Thyroid gland (tissue), 4 donors: ENCODE measurements at regions not wholly inside any gene's neighbourhood (a gene's known extent, or its start where the extent isn't known, plus 50 kb on each side); places are given as distances from the start of the nearest gene placed in this dataset.

Experiments used
- DNase-seq, 2 donors: peaks; one replicate each; pipeline ENCODE4 v3.0.0-alpha.2; 2019
- H3K27ac ChIP-seq, 3 donors: fragments of 200-600 bp; sonication (generic); 1 replicate in 2 of 3; 2 replicates in 1 of 3; pipeline ENCODE4 v1.5.1; 2016 to 2019; ENCODE audit warnings: mild to moderate bottlenecking in 1 of 3, moderate library complexity in 1 of 3
- H3K27me3 ChIP-seq: fragments of 200-600 bp; sonication (generic); one replicate; pipeline ENCODE4 v1.5.1; 2019
- H3K36me3 ChIP-seq, 2 donors: fragments of 200-600 bp; sonication (generic); one replicate each; pipeline ENCODE4 v1.5.1; 2016 to 2019
- H3K4me1 ChIP-seq, 2 donors: fragments of 200-600 bp; sonication (generic); one replicate each; pipeline ENCODE4 v1.5.1; 2017 to 2019
- H3K4me3 ChIP-seq, 3 donors: fragments of 200-600 bp; sonication (generic); replicated peaks in 1 of 3; 1 replicate in 2 of 3; 2 replicates in 1 of 3; pipeline ENCODE4 v1.5.1; 2016; ENCODE audit warnings: mild to moderate bottlenecking in 1 of 3
- H3K9me3 ChIP-seq: fragments of 200-600 bp; sonication (generic); one replicate; pipeline ENCODE4 v1.5.1; 2017
- POLR2A ChIP-seq, 2 donors: fragments of 450-650 bp; IDR thresholded peaks; one replicate each; pipeline ENCODE4 v1.6.1; 2017; ENCODE audit warnings: antibody characterized with exemption in 2 of 2, mild to moderate bottlenecking in 2 of 2, moderate library complexity in 1 of 2
- WGBS, 2 donors: methylation state at CpG; one replicate each; pipeline ENCODE4 v1.1.5; 2017; 5-methylcytosine and 5-hydroxymethylcytosine counted together
- intact Hi-C: fragments of 100-400 bp; cut with DNase I; formaldehyde crosslinking; loops from one replicate; pipeline ENCODE4 v1.15.1; 2023
- TF ChIP-seq, protein P1 (sequence below), 6 experiments: fragments of 200-600 bp in 3 of 6; fragments of 450-650 bp in 3 of 6; sonication (generic) in 3 of 6; IDR thresholded peaks; one replicate each; pipeline ENCODE4 v1.5.1; 2016 to 2019; ENCODE audit warnings: antibody characterized with exemption in 6 of 6, mild to moderate bottlenecking in 2 of 6, inconsistent platforms in 1 of 6, moderate library complexity in 1 of 6

DNA sequence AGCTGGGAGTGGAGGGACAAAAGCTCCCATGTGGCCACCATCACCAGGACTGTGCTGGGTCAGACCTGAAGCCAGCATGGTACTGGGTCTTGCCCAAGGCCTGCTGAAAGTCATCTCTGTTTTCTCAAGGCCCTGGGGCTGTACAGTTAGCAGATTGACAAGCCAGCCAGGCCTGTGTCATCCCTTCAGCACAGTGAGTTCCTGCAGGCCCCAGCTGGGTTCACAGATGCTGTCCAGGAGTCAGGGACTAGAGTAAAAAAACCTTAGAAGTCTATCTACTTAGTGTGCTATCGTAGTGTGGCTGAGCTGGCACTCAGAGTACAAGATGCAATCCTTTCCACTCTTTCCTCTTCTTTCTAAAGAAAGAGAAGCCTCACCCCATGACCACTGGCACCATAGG is 246.0 kb upstream of the NAALADL2 start:
- no peak overlapping the region for H3K4me3 ChIP-seq
- no peaks in the 10 kb centered on the region for H3K4me1 ChIP-seq
- 71 to 90% methylated on average over 1 of the region's 1 CpG for WGBS, 2 donors
- TF ChIP-seq, protein P1, sequence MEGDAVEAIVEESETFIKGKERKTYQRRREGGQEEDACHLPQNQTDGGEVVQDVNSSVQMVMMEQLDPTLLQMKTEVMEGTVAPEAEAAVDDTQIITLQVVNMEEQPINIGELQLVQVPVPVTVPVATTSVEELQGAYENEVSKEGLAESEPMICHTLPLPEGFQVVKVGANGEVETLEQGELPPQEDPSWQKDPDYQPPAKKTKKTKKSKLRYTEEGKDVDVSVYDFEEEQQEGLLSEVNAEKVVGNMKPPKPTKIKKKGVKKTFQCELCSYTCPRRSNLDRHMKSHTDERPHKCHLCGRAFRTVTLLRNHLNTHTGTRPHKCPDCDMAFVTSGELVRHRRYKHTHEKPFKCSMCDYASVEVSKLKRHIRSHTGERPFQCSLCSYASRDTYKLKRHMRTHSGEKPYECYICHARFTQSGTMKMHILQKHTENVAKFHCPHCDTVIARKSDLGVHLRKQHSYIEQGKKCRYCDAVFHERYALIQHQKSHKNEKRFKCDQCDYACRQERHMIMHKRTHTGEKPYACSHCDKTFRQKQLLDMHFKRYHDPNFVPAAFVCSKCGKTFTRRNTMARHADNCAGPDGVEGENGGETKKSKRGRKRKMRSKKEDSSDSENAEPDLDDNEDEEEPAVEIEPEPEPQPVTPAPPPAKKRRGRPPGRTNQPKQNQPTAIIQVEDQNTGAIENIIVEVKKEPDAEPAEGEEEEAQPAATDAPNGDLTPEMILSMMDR (IDR thresholded peaks at IDR 0.05): no peak
- no peak for TF ChIP-seq POLR2A (IDR thresholded peaks at IDR 0.05)
- intact Hi-C loops: no loop called here
- H3K27me3 ChIP-seq: no peaks in the 10 kb centered on the region
- H3K9me3 ChIP-seq: no peaks in the 10 kb centered on the region
- DNase-seq: no peak
- H3K36me3 ChIP-seq: no peaks in the 10 kb centered on the region
- H3K27ac ChIP-seq: no peak overlapping the region

DNA sequence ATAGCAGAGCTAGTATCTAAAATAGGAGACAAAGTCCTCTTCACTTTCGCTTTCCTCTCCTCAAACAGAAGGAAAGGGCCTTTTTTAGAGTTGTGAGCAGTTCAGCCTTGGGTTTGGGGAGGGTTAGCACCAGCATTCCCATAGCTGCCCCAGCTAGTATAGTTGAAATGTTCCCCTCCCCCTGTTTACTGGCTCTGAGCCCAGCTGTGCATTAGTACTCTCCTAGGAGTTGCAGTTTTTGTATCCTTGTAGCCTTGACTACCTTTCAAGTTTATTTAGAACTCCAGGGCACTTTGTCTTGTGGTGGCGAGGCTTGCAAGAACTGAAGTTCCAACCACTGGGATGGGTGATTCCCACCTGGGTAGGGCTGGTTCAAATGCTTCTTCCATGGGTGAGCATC is 245.1 kb upstream of the NAALADL2 start:
- intact Hi-C loops: no loop called here
- TF ChIP-seq POLR2A (IDR thresholded peaks at IDR 0.05): no peak
- TF ChIP-seq, protein P1 (IDR thresholded peaks at IDR 0.05): no peak
- H3K27ac ChIP-seq: no peak overlapping the region

DNA sequence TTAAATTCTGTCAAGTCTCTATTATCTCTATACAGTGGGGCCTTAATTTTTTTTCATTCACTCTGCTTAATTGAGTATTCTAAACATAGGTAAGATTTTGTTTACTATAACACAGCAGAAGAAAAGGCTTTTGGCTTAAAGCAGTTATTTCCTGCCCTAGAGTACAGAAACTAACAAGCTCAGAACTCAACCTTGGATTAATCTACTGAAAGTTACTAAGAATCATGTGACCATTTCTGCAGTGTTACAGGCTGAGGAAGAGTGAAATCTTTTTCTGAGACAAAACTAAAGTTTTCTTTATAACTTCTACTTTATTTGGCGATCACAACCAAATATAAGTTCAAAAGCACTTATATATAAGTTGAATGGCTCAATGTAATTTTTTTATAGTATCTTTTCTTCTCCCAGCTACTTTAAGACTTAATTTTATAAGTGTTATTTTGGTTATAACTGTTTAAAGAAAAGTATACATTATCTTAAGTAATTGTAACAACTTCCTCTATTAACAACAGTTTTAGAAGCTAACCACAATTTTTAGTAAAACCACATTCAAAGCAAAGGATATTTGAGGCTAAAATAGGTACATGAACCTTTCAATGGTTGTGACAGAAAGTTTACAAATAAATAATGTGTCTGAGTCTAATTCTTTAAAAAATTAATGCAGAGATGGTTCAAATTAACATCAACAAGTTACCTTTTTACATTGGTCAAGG is 240.6 kb upstream of the NAALADL2 start:
- Histone ChIP-seq H3K27ac (no peak overlapping the region), H3K4me3 (no peak overlapping the region), H3K9me3 (no peaks in the 10 kb centered on the region), H3K36me3 (no peaks in the 10 kb centered on the region), H3K4me1 (no peaks in the 10 kb centered on the region), H3K27me3 (no peaks in the 10 kb centered on the region)
- no peak for TF ChIP-seq POLR2A (IDR thresholded peaks at IDR 0.05)
- TF ChIP-seq, protein P1 (IDR thresholded peaks at IDR 0.05): no peak
- no peak for DNase-seq
- WGBS, 2 donors: 92 to 93% methylated on average over 1 of the region's 1 CpG
- intact Hi-C loops: no loop called here

More for the DNA sequence above, 245.1 kb upstream of the NAALADL2 start:
- no peaks in the 10 kb centered on the region for H3K4me1 ChIP-seq
- H3K27me3 ChIP-seq: no peaks in the 10 kb centered on the region
- DNase-seq: no peak
- no peaks in the 10 kb centered on the region for H3K9me3 ChIP-seq
- no peak overlapping the region for H3K4me3 ChIP-seq
- WGBS, 2 donors: 75 to 86% methylated on average over 2 of the region's 2 CpGs
- H3K36me3 ChIP-seq: no peaks in the 10 kb centered on the region

DNA sequence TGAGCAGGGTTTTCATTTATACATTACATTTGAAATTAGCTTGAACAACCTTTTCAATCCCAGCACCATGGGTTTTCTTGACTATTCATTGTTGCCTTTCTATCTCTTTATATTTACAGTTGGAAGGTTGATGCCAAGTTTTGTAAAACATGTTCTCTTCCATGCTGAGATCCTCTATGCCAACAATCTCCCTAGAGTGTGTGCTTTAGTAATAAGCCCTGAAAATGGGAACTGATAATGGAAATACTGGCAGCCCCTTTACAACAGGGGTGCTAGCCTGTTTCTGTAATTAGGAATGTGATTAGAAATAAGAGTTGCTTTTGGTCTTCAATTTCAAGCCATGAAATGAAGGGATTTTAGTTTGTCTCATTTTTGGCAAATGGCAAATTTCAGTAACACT is 239.9 kb upstream of the NAALADL2 start:
- TF ChIP-seq, protein P1 (IDR thresholded peaks at IDR 0.05): no peak
- no peak for DNase-seq
- Histone ChIP-seq H3K27ac (no peak overlapping the region), H3K4me3 (no peak overlapping the region), H3K4me1 (no peaks in the 10 kb centered on the region), H3K9me3 (no peaks in the 10 kb centered on the region), H3K36me3 (no peaks in the 10 kb centered on the region), H3K27me3 (no peaks in the 10 kb centered on the region)
- intact Hi-C loops: no loop called here

DNA sequence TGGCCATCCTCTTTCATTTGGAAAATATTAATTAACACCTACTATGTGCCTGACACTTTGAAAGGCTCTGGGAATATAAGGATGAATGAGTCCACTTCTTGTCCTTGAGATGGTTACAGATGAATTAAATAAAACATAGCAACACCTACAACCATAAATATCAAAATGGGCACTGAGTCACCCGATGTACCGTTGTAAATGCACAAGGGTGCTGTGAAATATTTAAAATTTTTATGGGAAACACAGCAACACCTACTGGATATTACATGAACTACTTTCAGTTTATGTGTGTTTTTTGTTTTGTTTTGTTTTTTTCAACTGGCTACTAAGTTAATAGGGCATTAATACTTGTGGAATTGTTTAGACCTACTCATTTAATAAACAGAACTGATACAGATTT is 239.0 kb upstream of the NAALADL2 start:
- Histone ChIP-seq H3K9me3 (no peaks in the 10 kb centered on the region), H3K27me3 (no peaks in the 10 kb centered on the region), H3K36me3 (no peaks in the 10 kb centered on the region), H3K4me1 (no peaks in the 10 kb centered on the region), H3K27ac (no peak overlapping the region), H3K4me3 (no peak overlapping the region)
- TF ChIP-seq POLR2A (IDR thresholded peaks at IDR 0.05): no peak
- TF ChIP-seq, protein P1 (IDR thresholded peaks at IDR 0.05): no peak
- intact Hi-C loops: no loop called here
- 65 to 80% methylated on average over 2 of the region's 2 CpGs for WGBS, 2 donors
- no peak for DNase-seq
